ENCODE measurements at regions not wholly inside any gene's neighbourhood (a gene's known extent, or its start where the extent isn't known, plus 50 kb on each side); places are given as distances from the start of the nearest gene placed in this dataset.
"Not testable (repeated sequence)": the region's sequence is repeated elsewhere in the genome, so short reads cannot be mapped to it uniquely, and the experiment has no call there.

- not testable (repeated sequence) for H3K4me3 Mint-ChIP-seq (ENCODE audit: unreplicated experiment); H3K27ac Mint-ChIP-seq (ENCODE audit: unreplicated experiment); H3K4me1 Mint-ChIP-seq (ENCODE audit: low read depth, unreplicated experiment); DNase-seq; H3K27me3 Mint-ChIP-seq (ENCODE audit: unreplicated experiment); H3K9me3 Mint-ChIP-seq (ENCODE audit: unreplicated experiment)
- peaks cover 18% of the 10 kb centered on the region for H3K36me3 Mint-ChIP-seq (ENCODE audit: unreplicated experiment)
These were observed 81.0 kb upstream of the ATP12A start for GRCh38 chr13:24599019-24599791.

GRCh38 chr13:24605923-24606372, 74.3 kb upstream of the ATP12A start:
- no peak overlapping the region for H3K4me3 Mint-ChIP-seq (ENCODE audit: unreplicated experiment)

GRCh38 chr13:24606486-24607170, 73.6 kb upstream of the ATP12A start:
- Mint-ChIP-seq H3K27me3 (ENCODE audit: unreplicated experiment) (peaks cover 3% of the 10 kb centered on the region), H3K36me3 (ENCODE audit: unreplicated experiment) (peaks cover 22% of the 10 kb centered on the region), H3K4me1 (ENCODE audit: low read depth, unreplicated experiment) (peaks cover 3% of the 10 kb centered on the region), H3K9me3 (ENCODE audit: unreplicated experiment) (peaks cover 5% of the 10 kb centered on the region), H3K4me3 (ENCODE audit: unreplicated experiment) (no peak overlapping the region), H3K27ac (ENCODE audit: unreplicated experiment) (peak overlapping the region; percentile 59)
- DNase-seq: peak; percentile 48
- TF ChIP-seq CTCF (IDR thresholded peaks at IDR 0.05; ENCODE audit: partially characterized antibody, unreplicated experiment): no peak

More at GRCh38 chr13:24605923-24606372, 74.3 kb upstream of the ATP12A start:
- no peak for TF ChIP-seq CTCF (IDR thresholded peaks at IDR 0.05; ENCODE audit: partially characterized antibody, unreplicated experiment)
- DNase-seq: no peak
- Mint-ChIP-seq H3K27ac (ENCODE audit: unreplicated experiment) (peak overlapping the region; percentile 53), H3K9me3 (ENCODE audit: unreplicated experiment) (peaks cover 5% of the 10 kb centered on the region), H3K27me3 (ENCODE audit: unreplicated experiment) (peaks cover 3% of the 10 kb centered on the region), H3K36me3 (ENCODE audit: unreplicated experiment) (peaks cover 22% of the 10 kb centered on the region), H3K4me1 (ENCODE audit: low read depth, unreplicated experiment) (peaks cover 3% of the 10 kb centered on the region)

- Mint-ChIP-seq H3K27me3 (ENCODE audit: unreplicated experiment) (peaks cover 9% of the 10 kb centered on the region), H3K36me3 (ENCODE audit: unreplicated experiment) (peaks cover 5% of the 10 kb centered on the region), H3K4me1 (ENCODE audit: low read depth, unreplicated experiment) (peaks cover 12% of the 10 kb centered on the region), H3K4me3 (ENCODE audit: unreplicated experiment) (no peak overlapping the region), H3K9me3 (ENCODE audit: unreplicated experiment) (peaks cover 11% of the 10 kb centered on the region), H3K27ac (ENCODE audit: unreplicated experiment) (no peak overlapping the region)
- no peak for DNase-seq
- no peak for TF ChIP-seq CTCF (IDR thresholded peaks at IDR 0.05; ENCODE audit: partially characterized antibody, unreplicated experiment)
These were observed 69.3 kb upstream of the ATP12A start for GRCh38 chr13:24610956-24611355.

GRCh38 chr13:24612726-24613125, 67.5 kb upstream of the ATP12A start:
- Mint-ChIP-seq H3K4me3 (ENCODE audit: unreplicated experiment) (no peak overlapping the region), H3K9me3 (ENCODE audit: unreplicated experiment) (peaks cover 6% of the 10 kb centered on the region), H3K27me3 (ENCODE audit: unreplicated experiment) (peaks cover 9% of the 10 kb centered on the region), H3K4me1 (ENCODE audit: low read depth, unreplicated experiment) (peaks cover 10% of the 10 kb centered on the region), H3K27ac (ENCODE audit: unreplicated experiment) (no peak overlapping the region), H3K36me3 (ENCODE audit: unreplicated experiment) (peaks cover 5% of the 10 kb centered on the region)
- TF ChIP-seq CTCF (IDR thresholded peaks at IDR 0.05; ENCODE audit: partially characterized antibody, unreplicated experiment): no peak
- no peak for DNase-seq
